ENCODE measurements at regions not wholly inside any gene's neighbourhood (a gene's known extent, or its start where the extent isn't known, plus 50 kb on each side); places are given as distances from the start of the nearest gene placed in this dataset.

GRCh38 chr19:33950091-33950750 is 153.6 kb downstream of the KCTD15 start:
- no CpG with 5 or more reads among the region's 17 CpGs for WGBS (ENCODE audit: extremely low coverage, insufficient coverage, low lambda C conversion rate)
- no peak overlapping the region for H2AK5ac ChIP-seq (ENCODE audit: low read length)
- no peak overlapping the region for H3K9ac ChIP-seq (ENCODE audit: low read length)

DNA sequence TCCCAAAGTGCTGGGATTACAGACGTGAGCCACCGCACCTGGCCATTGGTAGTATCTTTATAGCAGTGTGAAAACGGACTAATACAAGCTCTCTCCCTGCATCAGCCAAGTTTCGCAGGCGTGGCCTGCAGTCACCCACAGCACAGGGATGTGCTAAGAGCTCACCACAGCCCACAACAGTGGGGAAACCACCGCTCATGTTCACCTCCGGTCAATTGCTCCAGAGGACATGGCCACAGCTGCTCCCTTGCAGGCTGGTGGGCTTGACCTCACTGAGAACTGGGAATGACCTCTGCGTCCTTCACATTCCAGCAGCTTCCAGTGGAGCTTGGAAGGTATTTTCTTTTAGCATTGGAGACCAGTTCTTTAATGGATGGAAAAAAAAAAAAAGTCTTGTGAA is 156.4 kb downstream of the KCTD15 start:
- Histone ChIP-seq H3K27me3 (ENCODE audit: insufficient read depth, low read length, poor library complexity) (no peaks in the 10 kb centered on the region), H3K9ac (ENCODE audit: low read length) (no peak overlapping the region), H3K4ac (ENCODE audit: low read depth, low read length) (no peak overlapping the region), H2AK5ac (ENCODE audit: low read length) (no peak overlapping the region), H2BK5ac (ENCODE audit: low read length) (no peak overlapping the region), H4K5ac (ENCODE audit: low read length) (no peak overlapping the region), H3K18ac (ENCODE audit: low read length) (no peak overlapping the region), H3K4me2 (ENCODE audit: low read length) (no peak overlapping the region), H3K79me2 (ENCODE audit: control insufficient read depth, insufficient read depth, low read length) (no peaks in the 10 kb centered on the region), H3K56ac (ENCODE audit: low read length) (no peak overlapping the region), H3K36me3 (ENCODE audit: control insufficient read depth, insufficient read depth, low read length) (no peaks in the 10 kb centered on the region), H3K4me3 (ENCODE audit: low read length) (no peak overlapping the region), H2BK15ac (replicated peaks; ENCODE audit: low read depth) (no peak overlapping the region), H2BK120ac (ENCODE audit: low read depth, low read length) (no peak overlapping the region), H3K23ac (ENCODE audit: low read length) (no peak overlapping the region), H3K27ac (ENCODE audit: low read depth, low read length) (no peak overlapping the region), H4K8ac (ENCODE audit: low read depth, low read length) (no peak overlapping the region), H3K4me1 (ENCODE audit: control insufficient read depth, low read depth, low read length) (no peaks in the 10 kb centered on the region), H3K79me1 (ENCODE audit: low read length) (no peaks in the 10 kb centered on the region)
- DNase-seq = no peak
- no CpG with 5 or more reads among the region's 8 CpGs for WGBS (ENCODE audit: extremely low coverage, insufficient coverage, low lambda C conversion rate)

More at GRCh38 chr19:33950091-33950750, 153.6 kb downstream of the KCTD15 start:
- Histone ChIP-seq H3K36me3 (ENCODE audit: control insufficient read depth, insufficient read depth, low read length) (no peaks in the 10 kb centered on the region), H2BK15ac (replicated peaks; ENCODE audit: low read depth) (no peak overlapping the region), H3K79me1 (ENCODE audit: low read length) (no peaks in the 10 kb centered on the region), H3K79me2 (ENCODE audit: control insufficient read depth, insufficient read depth, low read length) (no peaks in the 10 kb centered on the region), H3K4me1 (ENCODE audit: control insufficient read depth, low read depth, low read length) (no peaks in the 10 kb centered on the region), H4K5ac (ENCODE audit: low read length) (no peak overlapping the region), H3K4me2 (ENCODE audit: low read length) (no peak overlapping the region), H2BK5ac (ENCODE audit: low read length) (no peak overlapping the region), H3K4me3 (ENCODE audit: low read length) (no peak overlapping the region), H4K8ac (ENCODE audit: low read depth, low read length) (no peak overlapping the region), H3K4ac (ENCODE audit: low read depth, low read length) (no peak overlapping the region), H2BK120ac (ENCODE audit: low read depth, low read length) (no peak overlapping the region), H3K27me3 (ENCODE audit: insufficient read depth, low read length, poor library complexity) (no peaks in the 10 kb centered on the region), H3K23ac (ENCODE audit: low read length) (no peak overlapping the region), H3K27ac (ENCODE audit: low read depth, low read length) (no peak overlapping the region), H3K18ac (ENCODE audit: low read length) (no peak overlapping the region), H3K56ac (ENCODE audit: low read length) (no peak overlapping the region)
- no peak for DNase-seq

DNA sequence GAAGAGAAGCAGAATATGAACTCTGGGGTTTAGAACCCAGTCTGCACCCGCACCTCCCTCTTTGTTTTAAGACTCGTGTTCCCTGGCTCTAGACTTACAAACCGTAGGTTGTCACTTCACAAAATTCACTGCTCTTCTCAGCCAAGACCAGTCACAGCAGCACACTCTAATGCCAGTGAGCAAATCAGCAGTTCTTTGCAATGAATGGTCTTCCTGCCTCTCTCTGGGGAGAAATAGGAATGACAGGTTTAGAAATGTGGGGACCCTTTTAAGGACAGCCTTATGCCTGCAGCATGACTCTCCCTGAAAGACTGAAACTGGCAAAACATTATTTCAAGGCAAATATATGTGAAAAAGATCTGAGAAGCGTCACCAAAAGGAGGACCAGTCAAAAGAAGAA is 156.9 kb downstream of the KCTD15 start:
- WGBS (ENCODE audit: extremely low coverage, insufficient coverage, low lambda C conversion rate) = no CpG with 5 or more reads among the region's 4 CpGs
- DNase-seq = no peak
- H3K56ac ChIP-seq (ENCODE audit: low read length) = no peak overlapping the region

DNA sequence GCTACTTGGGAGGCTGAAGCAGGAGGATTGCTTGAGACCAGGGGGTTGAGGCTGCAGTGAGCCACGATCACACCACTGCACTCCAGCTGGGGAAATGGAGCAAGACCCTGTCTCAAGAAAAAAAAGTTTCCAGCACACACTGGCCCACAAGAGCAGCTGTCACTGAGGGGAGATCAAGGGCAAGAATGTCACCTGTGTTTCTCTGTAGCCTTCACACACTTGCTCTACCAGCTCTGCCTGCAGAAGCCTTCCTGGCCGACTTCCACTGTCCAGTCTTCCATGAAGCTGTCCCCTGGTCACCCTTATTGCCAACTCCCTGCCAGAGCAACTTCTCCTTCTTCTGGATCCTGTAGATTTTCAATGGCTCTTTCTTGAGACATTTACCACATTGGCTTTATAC is 158.0 kb downstream of the KCTD15 start:
- Histone ChIP-seq H2BK15ac (replicated peaks; ENCODE audit: low read depth) (no peak overlapping the region), H3K23ac (ENCODE audit: low read length) (no peak overlapping the region), H3K4me3 (ENCODE audit: low read length) (no peak overlapping the region)

More for the DNA sequence above, 156.9 kb downstream of the KCTD15 start:
- Histone ChIP-seq H3K4me1 (ENCODE audit: control insufficient read depth, low read depth, low read length) (no peaks in the 10 kb centered on the region), H3K4ac (ENCODE audit: low read depth, low read length) (no peak overlapping the region), H3K18ac (ENCODE audit: low read length) (no peak overlapping the region), H4K5ac (ENCODE audit: low read length) (no peak overlapping the region), H2AK5ac (ENCODE audit: low read length) (no peak overlapping the region), H2BK120ac (ENCODE audit: low read depth, low read length) (no peak overlapping the region), H3K79me2 (ENCODE audit: control insufficient read depth, insufficient read depth, low read length) (no peaks in the 10 kb centered on the region), H3K4me3 (ENCODE audit: low read length) (no peak overlapping the region), H3K36me3 (ENCODE audit: control insufficient read depth, insufficient read depth, low read length) (no peaks in the 10 kb centered on the region), H3K9ac (ENCODE audit: low read length) (no peak overlapping the region), H3K27ac (ENCODE audit: low read depth, low read length) (no peak overlapping the region), H3K23ac (ENCODE audit: low read length) (no peak overlapping the region), H2BK5ac (ENCODE audit: low read length) (no peak overlapping the region), H4K8ac (ENCODE audit: low read depth, low read length) (no peak overlapping the region), H3K4me2 (ENCODE audit: low read length) (no peak overlapping the region), H3K27me3 (ENCODE audit: insufficient read depth, low read length, poor library complexity) (no peaks in the 10 kb centered on the region), H2BK15ac (replicated peaks; ENCODE audit: low read depth) (no peak overlapping the region), H3K79me1 (ENCODE audit: low read length) (no peaks in the 10 kb centered on the region)

DNA sequence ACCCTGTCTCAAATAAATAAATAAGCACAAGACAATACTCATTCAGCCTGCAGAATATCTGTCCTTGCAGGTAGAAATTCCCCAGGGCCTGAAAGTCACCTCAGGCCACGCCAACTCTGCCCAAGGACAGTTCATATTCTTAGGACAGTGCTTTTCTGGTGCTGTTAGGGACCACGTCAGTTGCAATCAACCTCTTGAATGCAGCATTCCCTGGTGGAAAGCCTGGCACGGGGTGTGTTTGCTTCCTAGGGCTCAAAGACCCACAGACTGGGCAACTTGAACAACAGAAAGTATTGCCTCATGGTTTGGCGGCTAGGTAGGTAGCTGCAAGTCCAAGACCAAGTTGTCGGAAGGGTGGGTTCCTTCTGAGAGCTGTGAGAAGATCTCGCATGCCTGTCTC is 160.3 kb downstream of the KCTD15 start:
- no peaks in the 10 kb centered on the region for H3K27me3 ChIP-seq (ENCODE audit: insufficient read depth, low read length, poor library complexity)
- H3K79me2 ChIP-seq (ENCODE audit: control insufficient read depth, insufficient read depth, low read length) = no peaks in the 10 kb centered on the region
- H3K79me1 ChIP-seq (ENCODE audit: low read length) = no peaks in the 10 kb centered on the region
- no peak overlapping the region for H2BK5ac ChIP-seq (ENCODE audit: low read length)
- H3K27ac ChIP-seq (ENCODE audit: low read depth, low read length) = no peak overlapping the region
- no peak overlapping the region for H4K8ac ChIP-seq (ENCODE audit: low read depth, low read length)
- no peak overlapping the region for H4K5ac ChIP-seq (ENCODE audit: low read length)
- H2BK15ac ChIP-seq (replicated peaks; ENCODE audit: low read depth) = no peak overlapping the region
- no peaks in the 10 kb centered on the region for H3K36me3 ChIP-seq (ENCODE audit: control insufficient read depth, insufficient read depth, low read length)
- H2AK5ac ChIP-seq (ENCODE audit: low read length) = no peak overlapping the region
- H3K4me2 ChIP-seq (ENCODE audit: low read length) = no peak overlapping the region
- no CpG with 5 or more reads among the region's 6 CpGs for WGBS (ENCODE audit: extremely low coverage, insufficient coverage, low lambda C conversion rate)
- no peak overlapping the region for H2BK120ac ChIP-seq (ENCODE audit: low read depth, low read length)
- no peak overlapping the region for H3K18ac ChIP-seq (ENCODE audit: low read length)
- H3K23ac ChIP-seq (ENCODE audit: low read length) = no peak overlapping the region
- no peak for DNase-seq
- H3K9ac ChIP-seq (ENCODE audit: low read length) = no peak overlapping the region
- H3K4me1 ChIP-seq (ENCODE audit: control insufficient read depth, low read depth, low read length) = no peaks in the 10 kb centered on the region
- H3K4ac ChIP-seq (ENCODE audit: low read depth, low read length) = no peak overlapping the region
- H3K56ac ChIP-seq (ENCODE audit: low read length) = no peak overlapping the region
- no peak overlapping the region for H3K4me3 ChIP-seq (ENCODE audit: low read length)

More for the DNA sequence above, 158.0 kb downstream of the KCTD15 start:
- WGBS (ENCODE audit: extremely low coverage, insufficient coverage, low lambda C conversion rate) = no CpG with 5 or more reads among the region's 2 CpGs
- H3K27ac ChIP-seq (ENCODE audit: low read depth, low read length) = no peak overlapping the region
- H3K18ac ChIP-seq (ENCODE audit: low read length) = no peak overlapping the region
- H2BK120ac ChIP-seq (ENCODE audit: low read depth, low read length) = no peak overlapping the region
- no peak overlapping the region for H4K5ac ChIP-seq (ENCODE audit: low read length)
- H3K56ac ChIP-seq (ENCODE audit: low read length) = no peak overlapping the region
- H3K4me1 ChIP-seq (ENCODE audit: control insufficient read depth, low read depth, low read length) = no peaks in the 10 kb centered on the region
- no peak overlapping the region for H3K4me2 ChIP-seq (ENCODE audit: low read length)
- H3K79me2 ChIP-seq (ENCODE audit: control insufficient read depth, insufficient read depth, low read length) = no peaks in the 10 kb centered on the region
- H2BK5ac ChIP-seq (ENCODE audit: low read length) = no peak overlapping the region
- no peak for DNase-seq
- no peak overlapping the region for H3K9ac ChIP-seq (ENCODE audit: low read length)
- H2AK5ac ChIP-seq (ENCODE audit: low read length) = no peak overlapping the region
- H3K4ac ChIP-seq (ENCODE audit: low read depth, low read length) = no peak overlapping the region
- H3K79me1 ChIP-seq (ENCODE audit: low read length) = no peaks in the 10 kb centered on the region
- H3K36me3 ChIP-seq (ENCODE audit: control insufficient read depth, insufficient read depth, low read length) = no peaks in the 10 kb centered on the region
- H3K27me3 ChIP-seq (ENCODE audit: insufficient read depth, low read length, poor library complexity) = no peaks in the 10 kb centered on the region
- no peak overlapping the region for H4K8ac ChIP-seq (ENCODE audit: low read depth, low read length)

DNA sequence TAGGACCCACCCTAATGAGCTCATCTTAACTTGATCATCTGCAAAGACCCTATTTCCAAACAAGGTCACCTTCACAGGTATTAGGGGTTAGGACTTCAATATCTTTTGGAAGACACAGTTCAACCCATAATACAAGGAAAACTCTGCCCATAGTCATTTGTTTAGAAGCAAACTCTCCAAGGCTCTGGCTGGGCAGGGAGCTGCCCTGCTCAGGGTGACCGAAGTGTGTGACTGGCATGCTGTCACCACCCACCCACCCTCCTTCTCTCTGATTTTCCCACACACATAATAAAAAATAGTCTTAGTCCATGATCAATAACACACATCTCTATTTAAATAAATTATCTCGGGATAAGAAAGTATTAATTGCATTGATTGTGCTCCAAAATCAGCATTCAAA is 161.1 kb downstream of the KCTD15 start:
- H3K4ac ChIP-seq (ENCODE audit: low read depth, low read length) = no peak overlapping the region
- H3K36me3 ChIP-seq (ENCODE audit: control insufficient read depth, insufficient read depth, low read length) = no peaks in the 10 kb centered on the region
- no peak overlapping the region for H2BK5ac ChIP-seq (ENCODE audit: low read length)
- H3K27ac ChIP-seq (ENCODE audit: low read depth, low read length) = no peak overlapping the region
- H3K23ac ChIP-seq (ENCODE audit: low read length) = no peak overlapping the region
- H3K18ac ChIP-seq (ENCODE audit: low read length) = no peak overlapping the region
- no peaks in the 10 kb centered on the region for H3K27me3 ChIP-seq (ENCODE audit: insufficient read depth, low read length, poor library complexity)
- no peak overlapping the region for H2AK5ac ChIP-seq (ENCODE audit: low read length)
- H4K5ac ChIP-seq (ENCODE audit: low read length) = no peak overlapping the region
- no peak for DNase-seq
- no peak overlapping the region for H4K8ac ChIP-seq (ENCODE audit: low read depth, low read length)
- H3K79me1 ChIP-seq (ENCODE audit: low read length) = no peaks in the 10 kb centered on the region
- H2BK120ac ChIP-seq (ENCODE audit: low read depth, low read length) = no peak overlapping the region
- H3K56ac ChIP-seq (ENCODE audit: low read length) = no peak overlapping the region
- 100% methylated on average over 1 of the region's 2 CpGs for WGBS (ENCODE audit: extremely low coverage, insufficient coverage, low lambda C conversion rate)
- no peak overlapping the region for H3K4me3 ChIP-seq (ENCODE audit: low read length)
- no peak overlapping the region for H3K4me2 ChIP-seq (ENCODE audit: low read length)
- no peaks in the 10 kb centered on the region for H3K79me2 ChIP-seq (ENCODE audit: control insufficient read depth, insufficient read depth, low read length)
- H3K9ac ChIP-seq (ENCODE audit: low read length) = no peak overlapping the region
- no peak overlapping the region for H2BK15ac ChIP-seq (replicated peaks; ENCODE audit: low read depth)
- no peaks in the 10 kb centered on the region for H3K4me1 ChIP-seq (ENCODE audit: control insufficient read depth, low read depth, low read length)
